Left lung (tissue), 4 donors: ENCODE measurements at regions not wholly inside any gene's neighbourhood (a gene's known extent, or its start where the extent isn't known, plus 50 kb on each side); places are given as distances from the start of the nearest gene placed in this dataset.

Source experiments
- ATAC-seq: fragments of 200-7000 bp; cut with Tn5 transposase; one replicate; pipeline ENCODE4 v1.9.1; 2020; ENCODE audit warnings: moderate library complexity
- DNase-seq, 4 donors: peaks; one replicate each; pipeline ENCODE4 v3.0.0-alpha.2; 2013 to 2020
- H3K27ac ChIP-seq, 2 donors: fragments of 200-600 bp; sonication (generic) in 1 of 2; one replicate each; pipeline versions ENCODE4 v1.5.0 to v1.8.0; 2020 to 2021
- H3K27me3 ChIP-seq, 2 donors: fragments of 200-600 bp; sonication (generic) in 1 of 2; one replicate each; pipeline versions ENCODE4 v1.5.0 to v1.8.0; 2020 to 2021
- H3K36me3 ChIP-seq, 2 donors: fragments of 200-600 bp; sonication (generic) in 1 of 2; one replicate each; pipeline versions ENCODE4 v1.5.0 to v1.8.0; 2020 to 2021
- H3K4me1 ChIP-seq, 2 donors: fragments of 200-600 bp; one replicate each; pipeline ENCODE4 v1.8.0; 2021
- H3K4me3 ChIP-seq, 2 donors: fragments of 200-600 bp; sonication (generic) in 1 of 2; one replicate each; pipeline versions ENCODE4 v1.5.0 to v1.8.0; 2020 to 2021; ENCODE audit warnings: mild to moderate bottlenecking in 1 of 2
- H3K9me3 ChIP-seq, 2 donors: fragments of 200-600 bp; sonication (generic) in 1 of 2; one replicate each; pipeline versions ENCODE4 v1.5.0 to v1.8.0; 2020 to 2021
- intact Hi-C, 2 donors: fragments of 100-400 bp; cut with DNase I; formaldehyde crosslinking; loops; one replicate each; pipeline versions ENCODE4 v1.11.2 to v1.14.2; 2022
- TF ChIP-seq, protein P1 (sequence below), 2 donors: fragments of 200-600 bp; sonication (generic) in 1 of 2; IDR thresholded peaks; one replicate each; pipeline versions ENCODE4 v1.5.0 to v1.8.0; 2021; ENCODE audit warnings: antibody characterized with exemption in 2 of 2
- donor health status: DM: no; HTN: yes; CAD: no.
- donor health status: DM: no; HTN: no; CAD: no.

DNA sequence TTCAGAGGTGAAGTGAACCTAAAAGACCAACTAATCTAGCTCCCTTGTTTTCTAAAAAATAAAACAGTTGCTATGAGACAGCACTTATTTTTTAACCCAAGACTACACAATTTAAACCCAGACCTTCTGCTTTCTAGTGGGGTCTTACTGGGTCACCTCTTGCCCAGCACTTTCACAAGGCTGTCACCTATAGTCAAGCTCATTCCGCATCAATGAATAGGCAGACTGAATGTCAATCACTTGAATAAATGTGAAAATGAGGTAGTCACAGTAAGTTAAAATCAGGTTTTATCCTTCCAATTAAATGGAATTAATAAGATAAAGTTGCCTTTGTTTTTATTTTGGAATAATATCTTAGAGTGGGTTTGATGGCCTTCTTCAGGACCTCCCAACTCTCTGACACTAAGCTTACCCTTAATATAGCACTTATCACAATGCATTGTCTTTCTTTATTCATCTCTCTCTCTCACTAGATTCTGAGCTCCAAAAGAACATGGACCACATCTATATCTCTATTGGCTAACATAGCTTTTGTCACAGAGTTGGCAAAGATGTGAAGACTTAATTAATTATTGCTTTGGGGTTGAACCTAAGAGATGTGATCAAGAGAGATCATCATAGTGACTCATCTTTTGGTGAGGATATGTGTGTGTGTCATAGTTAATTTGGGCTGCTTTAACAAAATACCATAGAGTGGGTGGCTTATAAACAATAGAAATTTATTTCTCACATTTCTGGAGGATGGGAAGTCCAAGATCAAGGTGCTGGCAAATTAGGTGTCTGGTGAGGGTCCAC is 248.7 kb upstream of the DAB1 start:
- Histone ChIP-seq H3K36me3 (no peaks in the 10 kb centered on the region), H3K27ac (no peak overlapping the region), H3K9me3 (no peaks in the 10 kb centered on the region), H3K27me3 (no peaks in the 10 kb centered on the region), H3K4me1 (no peaks in the 10 kb centered on the region), H3K4me3 (no peak overlapping the region)
- intact Hi-C loops = no loop called here
- TF ChIP-seq, protein P1, sequence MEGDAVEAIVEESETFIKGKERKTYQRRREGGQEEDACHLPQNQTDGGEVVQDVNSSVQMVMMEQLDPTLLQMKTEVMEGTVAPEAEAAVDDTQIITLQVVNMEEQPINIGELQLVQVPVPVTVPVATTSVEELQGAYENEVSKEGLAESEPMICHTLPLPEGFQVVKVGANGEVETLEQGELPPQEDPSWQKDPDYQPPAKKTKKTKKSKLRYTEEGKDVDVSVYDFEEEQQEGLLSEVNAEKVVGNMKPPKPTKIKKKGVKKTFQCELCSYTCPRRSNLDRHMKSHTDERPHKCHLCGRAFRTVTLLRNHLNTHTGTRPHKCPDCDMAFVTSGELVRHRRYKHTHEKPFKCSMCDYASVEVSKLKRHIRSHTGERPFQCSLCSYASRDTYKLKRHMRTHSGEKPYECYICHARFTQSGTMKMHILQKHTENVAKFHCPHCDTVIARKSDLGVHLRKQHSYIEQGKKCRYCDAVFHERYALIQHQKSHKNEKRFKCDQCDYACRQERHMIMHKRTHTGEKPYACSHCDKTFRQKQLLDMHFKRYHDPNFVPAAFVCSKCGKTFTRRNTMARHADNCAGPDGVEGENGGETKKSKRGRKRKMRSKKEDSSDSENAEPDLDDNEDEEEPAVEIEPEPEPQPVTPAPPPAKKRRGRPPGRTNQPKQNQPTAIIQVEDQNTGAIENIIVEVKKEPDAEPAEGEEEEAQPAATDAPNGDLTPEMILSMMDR (IDR thresholded peaks at IDR 0.05) = no peak
- ATAC-seq (no peak), DNase-seq (no peak)

DNA sequence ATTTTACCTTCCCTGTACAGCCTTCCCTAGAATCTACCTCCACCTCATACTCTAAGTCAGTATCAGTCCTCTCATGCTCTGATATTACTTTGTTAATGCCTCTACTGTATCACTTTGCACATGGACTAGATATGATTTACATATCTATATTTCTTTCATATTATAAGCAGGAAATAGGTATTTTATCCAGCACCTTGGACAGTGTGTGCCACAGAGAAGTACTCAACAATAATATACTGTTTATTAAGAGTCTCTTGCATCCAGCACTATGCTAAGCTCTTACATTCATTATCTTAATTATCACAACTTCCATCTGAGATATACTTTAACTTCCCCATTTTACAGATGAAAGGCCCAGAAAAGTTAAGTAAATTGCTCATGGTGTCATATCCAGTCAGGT is 247.9 kb upstream of the DAB1 start:
- DNase-seq (no peak), ATAC-seq (no peak)
- Histone ChIP-seq H3K27ac (no peak overlapping the region), H3K36me3 (no peaks in the 10 kb centered on the region), H3K4me1 (no peaks in the 10 kb centered on the region), H3K27me3 (no peaks in the 10 kb centered on the region), H3K9me3 (no peaks in the 10 kb centered on the region), H3K4me3 (no peak overlapping the region)
- TF ChIP-seq, protein P1 (IDR thresholded peaks at IDR 0.05) = no peak
- intact Hi-C loops = no loop called here

DNA sequence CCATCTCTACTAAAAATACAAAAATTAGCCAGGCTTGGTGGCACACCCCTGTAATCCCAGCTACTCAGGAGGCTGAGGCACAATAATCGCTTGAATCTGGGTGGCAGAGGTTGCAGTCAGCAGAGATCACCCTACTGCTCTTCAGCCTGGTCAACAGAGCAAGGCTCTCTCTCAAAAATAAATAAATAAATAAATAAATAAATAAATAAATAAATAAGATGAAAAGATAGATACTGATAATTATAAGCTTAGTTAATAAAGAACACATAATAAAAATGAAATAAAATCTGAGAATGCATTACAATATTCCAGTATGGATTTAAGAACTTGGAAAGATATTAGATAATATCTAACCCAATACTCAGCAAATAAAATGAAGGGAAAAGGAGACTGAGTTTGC is 235.9 kb upstream of the DAB1 start:
- Histone ChIP-seq H3K9me3 (no peaks in the 10 kb centered on the region), H3K27ac (no peak overlapping the region), H3K4me3 (no peak overlapping the region), H3K4me1 (no peaks in the 10 kb centered on the region), H3K27me3 (no peaks in the 10 kb centered on the region), H3K36me3 (no peaks in the 10 kb centered on the region)
- ATAC-seq = no peak
- TF ChIP-seq, protein P1 (IDR thresholded peaks at IDR 0.05) = no peak
- intact Hi-C loops = no loop called here
- no peak for DNase-seq

DNA sequence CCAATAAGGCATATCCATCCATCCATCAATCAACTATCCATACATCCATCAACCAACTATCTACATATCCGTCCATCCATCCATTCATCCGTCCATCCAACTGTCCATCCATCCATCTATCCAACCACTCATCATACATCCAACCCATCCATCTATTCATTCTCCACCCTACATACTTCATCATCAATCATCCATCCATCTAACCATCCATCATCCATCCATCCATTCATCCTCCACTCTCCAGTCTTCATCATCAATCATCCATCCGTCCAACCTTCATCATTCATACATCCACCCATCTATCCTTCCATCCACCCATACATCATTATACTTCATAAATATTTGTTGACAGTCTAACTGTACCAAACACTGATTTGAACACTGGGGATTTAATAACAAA is 231.3 kb upstream of the DAB1 start:
- no peaks in the 10 kb centered on the region for H3K36me3 ChIP-seq
- H3K4me1 ChIP-seq = no peaks in the 10 kb centered on the region
- DNase-seq (no peak), ATAC-seq (no peak)
- no peaks in the 10 kb centered on the region for H3K27me3 ChIP-seq
- no peak overlapping the region for H3K4me3 ChIP-seq
- TF ChIP-seq, protein P1 (IDR thresholded peaks at IDR 0.05) = no peak
- H3K27ac ChIP-seq = no peak overlapping the region
- intact Hi-C loops = no loop called here
- no peaks in the 10 kb centered on the region for H3K9me3 ChIP-seq

DNA sequence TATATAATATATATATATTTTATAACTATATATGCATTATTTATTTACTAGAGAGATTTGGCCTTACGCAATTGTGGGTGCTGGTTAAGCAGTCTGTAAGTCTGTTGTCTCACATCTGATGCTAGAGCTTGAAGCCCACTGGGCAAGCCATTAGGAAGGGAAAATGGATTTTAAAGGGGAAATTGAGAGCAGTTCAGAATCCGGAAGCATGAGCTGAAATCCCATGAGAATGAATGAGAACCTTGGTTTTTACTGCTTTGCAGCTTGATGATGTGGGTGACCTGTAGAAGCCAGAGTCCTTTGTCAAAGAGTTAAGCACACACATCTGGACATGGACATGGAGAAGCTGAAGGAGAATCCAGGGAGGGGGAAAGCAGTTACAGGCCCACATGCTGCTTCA is 220.8 kb upstream of the DAB1 start:
- Histone ChIP-seq H3K36me3 (no peaks in the 10 kb centered on the region), H3K27ac (no peak overlapping the region), H3K4me3 (no peak overlapping the region), H3K9me3 (no peaks in the 10 kb centered on the region), H3K27me3 (no peaks in the 10 kb centered on the region), H3K4me1 (no peaks in the 10 kb centered on the region)
- DNase-seq = no peak
- no peak for ATAC-seq
- TF ChIP-seq, protein P1 (IDR thresholded peaks at IDR 0.05) = no peak
- intact Hi-C loops = no loop called here
